HEK293 (cell line): ENCODE measurements at regions not wholly inside any gene's neighbourhood (a gene's known extent, or its start where the extent isn't known, plus 50 kb on each side); places are given as distances from the start of the nearest gene placed in this dataset.

Source experiments
- CTCF ChIA-PET: fragments of 350-600 bp; formaldehyde crosslinking; extraction: SDS; loops from one replicate; lab custom pipeline; 2021; ENCODE audit warnings: antibody characterized with exemption; lab: Yijun Ruan, JAX
- POLR2A ChIA-PET: fragments of 300-600 bp; formaldehyde crosslinking; extraction: SDS; loops from one replicate; lab custom pipeline; 2020; ENCODE audit warnings: antibody characterized with exemption, inconsistent platforms; lab: Yijun Ruan, JAX
- H3K27ac ChIP-seq: fragments of 200-500 bp; sonication (Bioruptor generic); 2 replicates; pipeline ENCODE4 v1.5.1; 2014; ENCODE audit warnings: low read depth, low read length, control low read depth, inconsistent platforms; ENCODE audit errors: extremely low read depth
- H3K36me3 ChIP-seq, 2 experiments: fragments of 200-500 bp in 1 of 2; sonication (Bioruptor generic) in 1 of 2; 1 replicate in 1 of 2; 2 replicates in 1 of 2; pipeline ENCODE4 v1.5.1; 2014 to 2017; ENCODE audit warnings: inconsistent platforms in 2 of 2, low read length in 2 of 2; ENCODE audit not compliant: control insufficient read depth in 2 of 2, insufficient read depth in 1 of 2
- H3K4me1 ChIP-seq: fragments of 200-500 bp; sonication (Bioruptor generic); 2 replicates; pipeline ENCODE4 v1.5.1; 2014; ENCODE audit warnings: mild to moderate bottlenecking, low read length, inconsistent platforms; ENCODE audit not compliant: control insufficient read depth, insufficient read depth
- H3K4me3 ChIP-seq: 2 replicates; pipeline ENCODE4 v1.5.1; 2011; ENCODE audit warnings: low read depth, mild to moderate bottlenecking, control low read depth, low read length, moderate library complexity
- H3K9me3 ChIP-seq: fragments of 200-500 bp; sonication (Bioruptor generic); 2 replicates; pipeline ENCODE4 v1.5.1; 2014; ENCODE audit warnings: low read depth, low read length, inconsistent platforms; ENCODE audit not compliant: control insufficient read depth, insufficient read depth
- BCL11B ChIP-seq: fragments of 450-650 bp; formaldehyde crosslinking; IDR thresholded peaks from 2 replicates; pipeline ENCODE4 v1.5.1; 2016; ENCODE audit warnings: low read depth, missing biosample characterization, missing genetic modification characterization
- GFI1B ChIP-seq: fragments of 450-650 bp; formaldehyde crosslinking; IDR thresholded peaks from 2 replicates; pipeline ENCODE4 v1.5.1; 2016; ENCODE audit warnings: missing biosample characterization, missing genetic modification characterization
- HOXA7 ChIP-seq: sonication (generic); formaldehyde crosslinking; IDR thresholded peaks from 2 replicates; pipeline ENCODE4 v1.8.1; 2022; ENCODE audit warnings: missing genetic modification reagents, borderline replicate concordance
- KLF10 ChIP-seq: fragments of 450-650 bp; IDR thresholded peaks from 2 replicates; pipeline ENCODE4 v1.5.1; 2018; ENCODE audit warnings: missing biosample characterization, mild to moderate bottlenecking, missing genetic modification characterization
- KLF8 ChIP-seq: fragments of 450-650 bp; formaldehyde crosslinking; IDR thresholded peaks from 2 replicates; pipeline ENCODE4 v1.5.1; 2016; ENCODE audit warnings: missing biosample characterization, missing genetic modification characterization
- KLF9 ChIP-seq: fragments of 450-650 bp; formaldehyde crosslinking; IDR thresholded peaks from 2 replicates; pipeline ENCODE4 v1.5.1; 2016; ENCODE audit warnings: missing biosample characterization, missing genetic modification characterization, low read depth
- MZF1 ChIP-seq: fragments of 450-650 bp; formaldehyde crosslinking; IDR thresholded peaks from 2 replicates; pipeline ENCODE4 v1.5.1; 2017; ENCODE audit warnings: missing biosample characterization, missing genetic modification characterization, borderline replicate concordance
- SCRT1 ChIP-seq: fragments of 450-650 bp; formaldehyde crosslinking; IDR thresholded peaks from 2 replicates; pipeline ENCODE4 v1.5.1; 2016; ENCODE audit warnings: missing biosample characterization, missing genetic modification characterization, borderline replicate concordance
- SP2 ChIP-seq: fragments of 450-650 bp; formaldehyde crosslinking; IDR thresholded peaks from 2 replicates; pipeline ENCODE4 v1.5.1; 2016; ENCODE audit warnings: missing biosample characterization, missing genetic modification characterization
- ZEB2 ChIP-seq: fragments of 450-650 bp; formaldehyde crosslinking; IDR thresholded peaks from 2 replicates; pipeline ENCODE4 v1.5.1; 2016; ENCODE audit warnings: missing biosample characterization, missing genetic modification characterization
- ZNF10 ChIP-seq: fragments of 450-650 bp; formaldehyde crosslinking; IDR thresholded peaks from 2 replicates; pipeline ENCODE4 v1.5.1; 2017; ENCODE audit warnings: missing biosample characterization, missing genetic modification characterization
- ZNF169 ChIP-seq: fragments of 450-650 bp; formaldehyde crosslinking; IDR thresholded peaks from 2 replicates; pipeline ENCODE4 v1.5.1; 2016; ENCODE audit warnings: missing biosample characterization, missing genetic modification characterization
- ZNF184 ChIP-seq: fragments of 450-650 bp; IDR thresholded peaks from 2 replicates; pipeline ENCODE4 v1.5.1; 2018; ENCODE audit warnings: missing biosample characterization, mild to moderate bottlenecking, missing genetic modification characterization
- ZNF202 ChIP-seq: fragments of 450-650 bp; formaldehyde crosslinking; IDR thresholded peaks from 2 replicates; pipeline ENCODE4 v1.5.1; 2016; ENCODE audit warnings: missing biosample characterization, missing genetic modification characterization, borderline replicate concordance
- ZNF211 ChIP-seq: fragments of 450-650 bp; formaldehyde crosslinking; IDR thresholded peaks from 2 replicates; pipeline ENCODE4 v1.5.1; 2016; ENCODE audit warnings: low read depth, missing biosample characterization, missing genetic modification characterization
- ZNF214 ChIP-seq: fragments of 450-650 bp; formaldehyde crosslinking; IDR thresholded peaks from 2 replicates; pipeline ENCODE4 v1.5.1; 2017; ENCODE audit warnings: missing biosample characterization, mild to moderate bottlenecking, missing genetic modification characterization, borderline replicate concordance
- ZNF248 ChIP-seq: fragments of 450-650 bp; formaldehyde crosslinking; IDR thresholded peaks from 2 replicates; pipeline ENCODE4 v1.5.1; 2017; ENCODE audit warnings: missing biosample characterization, missing genetic modification characterization
- ZNF302 ChIP-seq: fragments of 450-650 bp; formaldehyde crosslinking; IDR thresholded peaks from 2 replicates; pipeline ENCODE4 v1.5.1; 2016; ENCODE audit warnings: missing biosample characterization, missing genetic modification characterization, low read depth
- ZNF324 ChIP-seq: fragments of 450-650 bp; formaldehyde crosslinking; IDR thresholded peaks from 2 replicates; pipeline ENCODE4 v1.5.1; 2016; ENCODE audit warnings: missing biosample characterization, missing genetic modification characterization
- ZNF366 ChIP-seq: fragments of 450-650 bp; formaldehyde crosslinking; conservative IDR thresholded peaks from 2 replicates; pipeline ENCODE4 v1.5.1; 2016; ENCODE audit warnings: missing biosample characterization, missing genetic modification characterization
- ZNF529 ChIP-seq: fragments of 450-650 bp; formaldehyde crosslinking; IDR thresholded peaks from 2 replicates; pipeline ENCODE4 v1.5.1; 2017; ENCODE audit warnings: missing genetic modification characterization, missing biosample characterization; ENCODE audit not compliant: insufficient replicate concordance
- ZNF623 ChIP-seq: fragments of 450-650 bp; formaldehyde crosslinking; IDR thresholded peaks from 2 replicates; pipeline ENCODE4 v1.5.1; 2016; ENCODE audit warnings: missing biosample characterization, missing genetic modification characterization
- ZNF624 ChIP-seq: fragments of 450-650 bp; formaldehyde crosslinking; IDR thresholded peaks from 2 replicates; pipeline ENCODE4 v1.5.1; 2017; ENCODE audit warnings: missing biosample characterization, missing genetic modification characterization
- ZNF654 ChIP-seq: fragments of 450-650 bp; formaldehyde crosslinking; IDR thresholded peaks from 2 replicates; pipeline ENCODE4 v1.5.1; 2016; ENCODE audit warnings: low read depth, missing biosample characterization, missing genetic modification characterization
- ZNF660 ChIP-seq: fragments of 450-650 bp; IDR thresholded peaks from 2 replicates; pipeline ENCODE4 v1.5.1; 2018; ENCODE audit warnings: missing biosample characterization, mild to moderate bottlenecking, missing genetic modification characterization
- ZSCAN23 ChIP-seq: fragments of 450-650 bp; formaldehyde crosslinking; IDR thresholded peaks from 2 replicates; pipeline ENCODE4 v1.5.1; 2016; ENCODE audit warnings: missing biosample characterization, missing genetic modification characterization
- TF ChIP-seq, protein P1 (sequence below): fragments of 450-650 bp; formaldehyde crosslinking; IDR thresholded peaks from 2 replicates; pipeline ENCODE4 v1.5.1; 2016; ENCODE audit warnings: missing biosample characterization, missing genetic modification characterization
- TF ChIP-seq, protein P2 (sequence below): sonication (generic); formaldehyde crosslinking; IDR thresholded peaks from 2 replicates; pipeline ENCODE4 v1.8.1; 2022; ENCODE audit warnings: mild to moderate bottlenecking, moderate library complexity, missing genetic modification reagents
- TF ChIP-seq, protein P3 (sequence below): fragments of 450-650 bp; IDR thresholded peaks from 2 replicates; pipeline ENCODE4 v1.5.1; 2018; ENCODE audit warnings: missing biosample characterization, missing genetic modification characterization
- TF ChIP-seq, protein P4 (sequence below): fragments of 450-650 bp; formaldehyde crosslinking; IDR thresholded peaks from 2 replicates; pipeline ENCODE4 v1.5.1; 2016; ENCODE audit warnings: missing biosample characterization, missing genetic modification characterization

DNA sequence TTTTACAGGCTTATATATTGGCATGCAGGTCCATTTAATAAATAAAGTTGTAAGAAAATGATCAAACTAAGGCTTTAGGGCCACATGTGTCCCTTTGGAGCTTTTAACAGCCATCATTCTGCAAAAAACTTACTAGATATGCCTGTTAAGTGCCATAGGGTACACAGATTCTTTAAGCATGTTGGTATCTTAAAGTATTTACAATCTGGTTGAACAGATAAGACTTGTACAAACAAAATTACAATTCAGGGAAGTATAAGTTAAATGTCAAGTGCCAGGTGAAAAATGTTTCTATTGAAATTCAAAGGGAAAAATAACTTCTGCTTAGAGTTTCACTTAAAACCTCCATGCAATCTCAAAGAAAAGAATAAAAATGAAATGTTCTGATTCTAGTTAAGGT, 558.4 kb upstream of the ST8SIA4 start:
- TF ChIP-seq KLF10 (no peak), ZNF214 (tag by site-specific recombination) (no peak), HOXA7 (CRISPR knock-in tag) (no peak), SCRT1 (no peak), ZNF184 (tag by site-specific recombination) (no peak), ZNF660 (tag by site-specific recombination) (no peak)
- TF ChIP-seq, all 188 proteins: peak for 0
- ChIA-PET CTCF (no interaction called here), POLR2A (no interaction called here)
- no peak overlapping the region for H3K27ac ChIP-seq
- 0 out of 2 replicates have a peak, but pooled peaks cover 2% of the 10 kb centered on the region for H3K4me1 ChIP-seq
- no peaks in the 10 kb centered on the region for H3K9me3 ChIP-seq
- H3K4me3 ChIP-seq = no peak overlapping the region
- H3K36me3 ChIP-seq = no peaks in the 10 kb centered on the region

DNA sequence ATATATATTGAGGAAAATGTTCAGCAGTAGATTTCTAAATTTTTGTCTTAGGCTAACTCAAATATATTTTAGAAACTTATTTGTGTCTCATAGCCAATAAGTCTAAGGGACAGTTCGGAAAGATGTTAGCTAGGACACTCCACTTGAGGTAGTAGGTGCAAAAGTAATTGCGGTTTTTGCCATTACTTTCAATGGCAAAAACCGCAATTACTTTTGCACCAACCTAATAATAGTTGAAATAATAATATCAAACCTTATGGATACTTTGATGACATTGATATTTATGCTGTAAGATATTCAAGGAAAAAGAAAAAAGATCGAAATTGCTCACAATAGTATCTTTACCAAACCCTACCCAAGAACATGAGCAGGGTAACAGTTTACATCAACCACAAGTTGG, 555.5 kb upstream of the ST8SIA4 start:
- Histone ChIP-seq H3K4me3 (no peak overlapping the region), H3K4me1 (0 out of 2 replicates have a peak, but pooled peaks cover 2% of the 10 kb centered on the region), H3K36me3 (no peaks in the 10 kb centered on the region), H3K27ac (no peak overlapping the region), H3K9me3 (no peaks in the 10 kb centered on the region)
- ChIA-PET POLR2A (no interaction called here), CTCF (no interaction called here)
- TF ChIP-seq ZNF624 (tag by site-specific recombination) (no peak), KLF9 (tag by site-specific recombination) (no peak), ZNF654 (tag by site-specific recombination) (no peak), ZNF366 (tag by site-specific recombination) (no peak), SP2 (no peak), BCL11B (tag by site-specific recombination) (no peak), ZNF302 (tag by site-specific recombination) (no peak), KLF8 (tag by site-specific recombination) (no peak), ZNF324 (tag by site-specific recombination) (no peak), ZNF248 (no peak), SCRT1 (no peak), MZF1 (tag by site-specific recombination) (no peak), ZSCAN23 (tag by site-specific recombination) (no peak), GFI1B (tag by site-specific recombination) (no peak), ZNF10 (tag by site-specific recombination) (no peak), ZNF211 (tag by site-specific recombination) (no peak)
- TF ChIP-seq, protein P1, sequence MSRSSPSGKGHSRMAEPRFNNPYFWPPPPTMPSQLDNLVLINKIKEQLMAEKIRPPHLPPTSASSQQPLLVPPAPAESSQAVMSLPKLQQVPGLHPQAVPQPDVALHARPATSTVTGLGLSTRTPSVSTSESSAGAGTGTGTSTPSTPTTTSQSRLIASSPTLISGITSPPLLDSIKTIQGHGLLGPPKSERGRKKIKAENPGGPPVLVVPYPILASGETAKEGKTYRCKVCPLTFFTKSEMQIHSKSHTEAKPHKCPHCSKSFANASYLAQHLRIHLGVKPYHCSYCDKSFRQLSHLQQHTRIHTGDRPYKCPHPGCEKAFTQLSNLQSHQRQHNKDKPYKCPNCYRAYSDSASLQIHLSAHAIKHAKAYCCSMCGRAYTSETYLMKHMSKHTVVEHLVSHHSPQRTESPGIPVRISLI (tag by site-specific recombination) = no peak
- TF ChIP-seq, protein P2, sequence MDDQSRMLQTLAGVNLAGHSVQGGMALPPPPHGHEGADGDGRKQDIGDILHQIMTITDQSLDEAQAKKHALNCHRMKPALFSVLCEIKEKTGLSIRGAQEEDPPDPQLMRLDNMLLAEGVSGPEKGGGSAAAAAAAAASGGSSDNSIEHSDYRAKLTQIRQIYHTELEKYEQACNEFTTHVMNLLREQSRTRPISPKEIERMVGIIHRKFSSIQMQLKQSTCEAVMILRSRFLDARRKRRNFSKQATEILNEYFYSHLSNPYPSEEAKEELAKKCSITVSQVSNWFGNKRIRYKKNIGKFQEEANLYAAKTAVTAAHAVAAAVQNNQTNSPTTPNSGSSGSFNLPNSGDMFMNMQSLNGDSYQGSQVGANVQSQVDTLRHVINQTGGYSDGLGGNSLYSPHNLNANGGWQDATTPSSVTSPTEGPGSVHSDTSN = no peak

DNA sequence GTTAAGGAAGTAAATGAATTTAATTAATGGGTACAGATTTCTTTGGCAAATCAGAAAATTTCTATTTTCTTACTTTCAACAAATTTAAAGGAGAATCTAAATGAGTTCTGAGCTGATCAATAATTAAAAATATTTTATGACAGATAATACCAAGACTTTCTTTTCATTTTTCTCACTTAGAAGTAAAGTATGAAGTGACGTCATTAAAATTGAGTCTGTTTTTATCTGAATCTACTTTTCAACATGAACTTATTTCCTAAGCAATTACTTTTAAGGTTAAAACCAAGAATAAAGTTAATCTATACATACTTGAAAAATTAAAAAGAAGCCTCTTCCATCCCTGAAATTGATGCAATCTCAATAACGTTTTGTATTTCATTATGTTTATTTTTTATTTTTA, 552.8 kb upstream of the ST8SIA4 start:
- Histone ChIP-seq H3K4me3 (no peak overlapping the region), H3K4me1 (no peaks in the 10 kb centered on the region), H3K9me3 (no peaks in the 10 kb centered on the region), H3K36me3 (no peaks in the 10 kb centered on the region), H3K27ac (no peak overlapping the region)
- ChIA-PET CTCF (no interaction called here), POLR2A (no interaction called here)
- TF ChIP-seq, protein P2 = no peak
- TF ChIP-seq, protein P3, sequence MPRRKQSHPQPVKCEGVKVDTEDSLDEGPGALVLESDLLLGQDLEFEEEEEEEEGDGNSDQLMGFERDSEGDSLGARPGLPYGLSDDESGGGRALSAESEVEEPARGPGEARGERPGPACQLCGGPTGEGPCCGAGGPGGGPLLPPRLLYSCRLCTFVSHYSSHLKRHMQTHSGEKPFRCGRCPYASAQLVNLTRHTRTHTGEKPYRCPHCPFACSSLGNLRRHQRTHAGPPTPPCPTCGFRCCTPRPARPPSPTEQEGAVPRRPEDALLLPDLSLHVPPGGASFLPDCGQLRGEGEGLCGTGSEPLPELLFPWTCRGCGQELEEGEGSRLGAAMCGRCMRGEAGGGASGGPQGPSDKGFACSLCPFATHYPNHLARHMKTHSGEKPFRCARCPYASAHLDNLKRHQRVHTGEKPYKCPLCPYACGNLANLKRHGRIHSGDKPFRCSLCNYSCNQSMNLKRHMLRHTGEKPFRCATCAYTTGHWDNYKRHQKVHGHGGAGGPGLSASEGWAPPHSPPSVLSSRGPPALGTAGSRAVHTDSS = no peak
- TF ChIP-seq ZNF529 (no peak), ZEB2 (tag by site-specific recombination) (no peak), ZNF169 (tag by site-specific recombination) (no peak), ZNF623 (no peak), ZNF202 (tag by site-specific recombination) (no peak)
- TF ChIP-seq, protein P4, sequence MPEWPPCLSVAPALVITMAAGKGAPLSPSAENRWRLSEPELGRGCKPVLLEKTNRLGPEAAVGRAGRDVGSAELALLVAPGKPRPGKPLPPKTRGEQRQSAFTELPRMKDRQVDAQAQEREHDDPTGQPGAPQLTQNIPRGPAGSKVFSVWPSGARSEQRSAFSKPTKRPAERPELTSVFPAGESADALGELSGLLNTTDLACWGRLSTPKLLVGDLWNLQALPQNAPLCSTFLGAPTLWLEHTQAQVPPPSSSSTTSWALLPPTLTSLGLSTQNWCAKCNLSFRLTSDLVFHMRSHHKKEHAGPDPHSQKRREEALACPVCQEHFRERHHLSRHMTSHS (tag by site-specific recombination) = no peak
